Astrocyte of the hippocampus (primary cell): ENCODE measurements at regions not wholly inside any gene's neighbourhood (a gene's known extent, or its start where the extent isn't known, plus 50 kb on each side); places are given as distances from the start of the nearest gene placed in this dataset.
A peak's percentile ranks its signal among the peaks of the same experiment; 100 is the strongest.
"Not testable (repeated sequence)": the region's sequence is repeated elsewhere in the genome, so short reads cannot be mapped to it uniquely, and the experiment has no call there.

ENCODE experiments used
- DNase-seq: peaks from one replicate; pipeline ENCODE4 v3.0.0; 2011; ENCODE audit warnings: low read depth, low spot score

GRCh38 chr7:155377071-155377837 lies 79.6 kb downstream of the INSIG1 start:
- no peak for DNase-seq

- peak; percentile 54 for DNase-seq
Observed at GRCh38 chr7:155377838-155378579, 79.9 kb upstream of the EN2 start.

GRCh38 chr7:155378580-155378934 lies 79.4 kb upstream of the EN2 start:
- no peak for DNase-seq

GRCh38 chr7:155378959-155379871 lies 78.7 kb upstream of the EN2 start:
- DNase-seq: no peak

GRCh38 chr7:155380221-155380861 lies 77.6 kb upstream of the EN2 start:
- peak; percentile 73 for DNase-seq

- peak; percentile 31 for DNase-seq
Observed at GRCh38 chr7:155380976-155381851, 76.7 kb upstream of the EN2 start.

- peak; percentile 36 for DNase-seq
Observed at GRCh38 chr7:155381852-155382801, 75.8 kb upstream of the EN2 start.

GRCh38 chr7:155382802-155383171 lies 75.1 kb upstream of the EN2 start:
- DNase-seq: no peak

- DNase-seq: no peak
Observed at GRCh38 chr7:155383756-155384491, 74.0 kb upstream of the EN2 start.

GRCh38 chr7:155384751-155385150 lies 73.2 kb upstream of the EN2 start:
- no peak for DNase-seq

GRCh38 chr7:155385182-155385581 lies 72.7 kb upstream of the EN2 start:
- not testable (repeated sequence) for DNase-seq

- no peak for DNase-seq
Observed at GRCh38 chr7:155386608-155387007, 71.3 kb upstream of the EN2 start.

GRCh38 chr7:155387066-155387620 lies 70.8 kb upstream of the EN2 start:
- DNase-seq: no peak

- DNase-seq: no peak
Observed at GRCh38 chr7:155388561-155388960, 69.4 kb upstream of the EN2 start.

- DNase-seq: no peak
Observed at GRCh38 chr7:155391414-155391813, 66.5 kb upstream of the EN2 start.

- DNase-seq: no peak
Observed at GRCh38 chr7:155392726-155393570, 65.0 kb upstream of the EN2 start.

- no peak for DNase-seq
Observed at GRCh38 chr7:155394413-155394812, 63.5 kb upstream of the EN2 start.
